Left lung (tissue), 4 donors: ENCODE measurements at regions not wholly inside any gene's neighbourhood (a gene's known extent, or its start where the extent isn't known, plus 50 kb on each side); places are given as distances from the start of the nearest gene placed in this dataset.

Experiments used
- ATAC-seq: fragments of 200-7000 bp; cut with Tn5 transposase; one replicate; pipeline ENCODE4 v1.9.1; 2020; ENCODE audit warnings: moderate library complexity
- DNase-seq, 4 donors: peaks; one replicate each; pipeline ENCODE4 v3.0.0-alpha.2; 2013 to 2020
- H3K27ac ChIP-seq, 2 donors: fragments of 200-600 bp; sonication (generic) in 1 of 2; one replicate each; pipeline versions ENCODE4 v1.5.0 to v1.8.0; 2020 to 2021
- H3K27me3 ChIP-seq, 2 donors: fragments of 200-600 bp; sonication (generic) in 1 of 2; one replicate each; pipeline versions ENCODE4 v1.5.0 to v1.8.0; 2020 to 2021
- H3K36me3 ChIP-seq, 2 donors: fragments of 200-600 bp; sonication (generic) in 1 of 2; one replicate each; pipeline versions ENCODE4 v1.5.0 to v1.8.0; 2020 to 2021
- H3K4me1 ChIP-seq, 2 donors: fragments of 200-600 bp; one replicate each; pipeline ENCODE4 v1.8.0; 2021
- H3K4me3 ChIP-seq, 2 donors: fragments of 200-600 bp; sonication (generic) in 1 of 2; one replicate each; pipeline versions ENCODE4 v1.5.0 to v1.8.0; 2020 to 2021; ENCODE audit warnings: mild to moderate bottlenecking in 1 of 2
- H3K9me3 ChIP-seq, 2 donors: fragments of 200-600 bp; sonication (generic) in 1 of 2; one replicate each; pipeline versions ENCODE4 v1.5.0 to v1.8.0; 2020 to 2021
- CTCF ChIP-seq, 2 donors: fragments of 200-600 bp; sonication (generic) in 1 of 2; IDR thresholded peaks; one replicate each; pipeline versions ENCODE4 v1.5.0 to v1.8.0; 2021; ENCODE audit warnings: antibody characterized with exemption in 2 of 2
- intact Hi-C, 2 donors: fragments of 100-400 bp; cut with DNase I; formaldehyde crosslinking; loops; one replicate each; pipeline versions ENCODE4 v1.11.2 to v1.14.2; 2022
- donor health status: DM: no; HTN: yes; CAD: no.
- donor health status: DM: no; HTN: no; CAD: no.

- no peaks in the 10 kb centered on the region for H3K27me3 ChIP-seq
- H3K4me3 ChIP-seq = no peak overlapping the region
- H3K4me1 ChIP-seq = peaks cover 0 to 11% of the 10 kb centered on the region in 2 donors
- no peak for TF ChIP-seq CTCF (IDR thresholded peaks at IDR 0.05)
- ATAC-seq (no peak), DNase-seq (no peak)
- peaks cover 4 to 54% of the 10 kb centered on the region in 2 donors for H3K36me3 ChIP-seq
- intact Hi-C loops = no loop called here
- H3K9me3 ChIP-seq = no peaks in the 10 kb centered on the region
- no peak overlapping the region for H3K27ac ChIP-seq
These were observed 103.2 kb upstream of the SMURF2 start for GRCh38 chr17:64765191-64765889.

- intact Hi-C loops = no loop called here
- no peak for TF ChIP-seq CTCF (IDR thresholded peaks at IDR 0.05)
These were observed 89.0 kb upstream of the SMURF2 start for GRCh38 chr17:64750891-64751677.

GRCh38 chr17:64750478-64750877 lies 88.4 kb upstream of the SMURF2 start:
- TF ChIP-seq CTCF (IDR thresholded peaks at IDR 0.05) = no peak
- ATAC-seq (no peak), DNase-seq (no peak)
- Histone ChIP-seq H3K27me3 (no peaks in the 10 kb centered on the region), H3K36me3 (peaks cover 0 to 77% of the 10 kb centered on the region in 2 donors), H3K4me1 (no peaks in the 10 kb centered on the region), H3K9me3 (no peaks in the 10 kb centered on the region), H3K27ac (no peak overlapping the region), H3K4me3 (no peak overlapping the region)
- intact Hi-C loops = no loop called here

More at GRCh38 chr17:64750891-64751677, 89.0 kb upstream of the SMURF2 start:
- Histone ChIP-seq H3K4me3 (no peak overlapping the region), H3K27ac (no peak overlapping the region), H3K36me3 (peaks cover 0 to 83% of the 10 kb centered on the region in 2 donors), H3K27me3 (no peaks in the 10 kb centered on the region), H3K4me1 (no peaks in the 10 kb centered on the region), H3K9me3 (no peaks in the 10 kb centered on the region)
- DNase-seq (no peak), ATAC-seq (no peak)

- Histone ChIP-seq H3K4me3 (no peak overlapping the region), H3K36me3 (peaks cover 0 to 65% of the 10 kb centered on the region in 2 donors), H3K27me3 (no peaks in the 10 kb centered on the region), H3K4me1 (no peaks in the 10 kb centered on the region), H3K9me3 (no peaks in the 10 kb centered on the region), H3K27ac (no peak overlapping the region)
- no peak for TF ChIP-seq CTCF (IDR thresholded peaks at IDR 0.05)
- intact Hi-C loops = no loop called here
- ATAC-seq = no peak
- no peak for DNase-seq
These were observed 87.2 kb upstream of the SMURF2 start for GRCh38 chr17:64749306-64749705.

GRCh38 chr17:64747938-64748540 lies 85.9 kb upstream of the SMURF2 start:
- Histone ChIP-seq H3K36me3 (peaks cover 0 to 52% of the 10 kb centered on the region in 2 donors), H3K27ac (no peak overlapping the region), H3K4me1 (no peaks in the 10 kb centered on the region), H3K9me3 (no peaks in the 10 kb centered on the region), H3K4me3 (no peak overlapping the region), H3K27me3 (no peaks in the 10 kb centered on the region)
- DNase-seq (no peak), ATAC-seq (peak; percentile 18)
- intact Hi-C loops = no loop called here
- no peak for TF ChIP-seq CTCF (IDR thresholded peaks at IDR 0.05)
